ENCODE measurements at regions not wholly inside any gene's neighbourhood (a gene's known extent, or its start where the extent isn't known, plus 50 kb on each side); places are given as distances from the start of the nearest gene placed in this dataset.

DNA sequence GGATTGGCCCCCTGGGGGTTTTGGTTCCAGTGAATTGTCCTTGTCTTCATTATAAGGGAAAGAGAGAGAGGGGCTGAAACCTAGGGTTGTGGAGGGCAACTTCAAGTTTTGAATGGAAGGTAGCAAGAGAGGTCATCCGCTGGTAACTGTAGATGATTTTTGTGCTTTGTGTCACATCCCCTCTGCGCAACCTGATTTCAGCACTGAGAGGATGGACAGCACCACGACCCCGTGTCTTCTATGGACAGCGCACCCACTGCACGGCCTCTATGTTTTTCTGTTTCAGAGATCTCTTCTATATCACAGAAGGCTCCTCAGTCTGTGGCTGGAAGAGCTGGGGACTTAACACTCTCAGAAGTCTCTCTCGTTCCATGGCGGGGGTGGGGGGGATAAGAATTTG, 127.0 kb upstream of the RPH3A start:
- TF ChIP-seq, protein P1, sequence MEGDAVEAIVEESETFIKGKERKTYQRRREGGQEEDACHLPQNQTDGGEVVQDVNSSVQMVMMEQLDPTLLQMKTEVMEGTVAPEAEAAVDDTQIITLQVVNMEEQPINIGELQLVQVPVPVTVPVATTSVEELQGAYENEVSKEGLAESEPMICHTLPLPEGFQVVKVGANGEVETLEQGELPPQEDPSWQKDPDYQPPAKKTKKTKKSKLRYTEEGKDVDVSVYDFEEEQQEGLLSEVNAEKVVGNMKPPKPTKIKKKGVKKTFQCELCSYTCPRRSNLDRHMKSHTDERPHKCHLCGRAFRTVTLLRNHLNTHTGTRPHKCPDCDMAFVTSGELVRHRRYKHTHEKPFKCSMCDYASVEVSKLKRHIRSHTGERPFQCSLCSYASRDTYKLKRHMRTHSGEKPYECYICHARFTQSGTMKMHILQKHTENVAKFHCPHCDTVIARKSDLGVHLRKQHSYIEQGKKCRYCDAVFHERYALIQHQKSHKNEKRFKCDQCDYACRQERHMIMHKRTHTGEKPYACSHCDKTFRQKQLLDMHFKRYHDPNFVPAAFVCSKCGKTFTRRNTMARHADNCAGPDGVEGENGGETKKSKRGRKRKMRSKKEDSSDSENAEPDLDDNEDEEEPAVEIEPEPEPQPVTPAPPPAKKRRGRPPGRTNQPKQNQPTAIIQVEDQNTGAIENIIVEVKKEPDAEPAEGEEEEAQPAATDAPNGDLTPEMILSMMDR (conservative IDR thresholded peaks at IDR 0.05; ENCODE audit: low read length): no peak
- no peak for TF ChIP-seq EZH2phosphoT487 (IDR thresholded peaks at IDR 0.05; ENCODE audit: borderline replicate concordance)
